Jurkat, Clone E6-1 (cell line): ENCODE measurements at regions not wholly inside any gene's neighbourhood (a gene's known extent, or its start where the extent isn't known, plus 50 kb on each side); places are given as distances from the start of the nearest gene placed in this dataset.

Source experiments
- DNase-seq: peaks from one replicate; pipeline ENCODE4 v3.0.0-alpha.2; 2011; ENCODE audit warnings: low read depth, low spot score
- H3K4me3 ChIP-seq: 2 replicates; pipeline ENCODE4 v1.5.1; 2011; ENCODE audit warnings: mild to moderate bottlenecking, low read length, control low read depth, moderate library complexity

DNA sequence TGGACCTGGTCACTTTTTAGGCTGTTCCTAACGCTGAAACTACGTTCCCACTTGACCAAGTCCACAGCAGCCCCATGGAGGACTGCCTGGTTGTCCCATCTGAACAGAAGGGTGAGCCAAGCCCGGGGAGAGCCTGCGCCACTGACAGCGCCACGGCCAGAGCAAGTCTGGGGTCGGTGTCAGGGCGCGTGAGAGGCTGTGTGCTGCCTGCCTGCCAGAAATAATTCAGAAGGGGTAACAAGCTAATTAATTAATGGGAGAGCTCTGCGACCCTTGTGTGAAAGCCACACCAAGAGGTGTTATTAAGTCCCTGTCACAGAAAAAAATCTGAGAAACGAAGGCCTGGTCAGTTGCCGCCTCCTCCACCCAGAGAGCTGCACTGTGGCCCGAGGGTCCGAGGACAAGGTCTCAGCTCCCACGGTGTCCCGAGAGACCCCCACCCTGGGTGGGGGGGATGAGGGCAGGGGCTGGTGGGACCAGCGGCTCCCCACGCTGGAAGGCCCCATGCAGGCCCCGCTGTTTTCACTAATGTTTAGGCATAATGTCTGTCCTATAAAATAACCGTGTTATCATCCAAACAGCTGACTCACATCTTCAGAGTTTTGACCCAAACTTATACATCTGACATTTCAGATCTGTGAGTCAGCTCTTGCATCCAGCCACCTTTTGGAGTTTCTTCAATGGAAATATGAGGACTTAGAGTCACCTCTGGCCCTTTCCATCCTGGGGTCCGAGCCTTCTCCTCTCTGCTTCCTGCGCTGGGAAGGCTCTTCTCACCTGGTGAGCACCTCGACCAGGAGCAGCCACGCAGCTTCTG, 58.5 kb downstream of the DLL1 start:
- no peak for DNase-seq

GRCh38 chr6:170231293-170232185, 59.3 kb downstream of the DLL1 start:
- no peak overlapping the region for H3K4me3 ChIP-seq
- DNase-seq: no peak

More for the DNA sequence above, 58.5 kb downstream of the DLL1 start:
- no peak overlapping the region for H3K4me3 ChIP-seq

DNA sequence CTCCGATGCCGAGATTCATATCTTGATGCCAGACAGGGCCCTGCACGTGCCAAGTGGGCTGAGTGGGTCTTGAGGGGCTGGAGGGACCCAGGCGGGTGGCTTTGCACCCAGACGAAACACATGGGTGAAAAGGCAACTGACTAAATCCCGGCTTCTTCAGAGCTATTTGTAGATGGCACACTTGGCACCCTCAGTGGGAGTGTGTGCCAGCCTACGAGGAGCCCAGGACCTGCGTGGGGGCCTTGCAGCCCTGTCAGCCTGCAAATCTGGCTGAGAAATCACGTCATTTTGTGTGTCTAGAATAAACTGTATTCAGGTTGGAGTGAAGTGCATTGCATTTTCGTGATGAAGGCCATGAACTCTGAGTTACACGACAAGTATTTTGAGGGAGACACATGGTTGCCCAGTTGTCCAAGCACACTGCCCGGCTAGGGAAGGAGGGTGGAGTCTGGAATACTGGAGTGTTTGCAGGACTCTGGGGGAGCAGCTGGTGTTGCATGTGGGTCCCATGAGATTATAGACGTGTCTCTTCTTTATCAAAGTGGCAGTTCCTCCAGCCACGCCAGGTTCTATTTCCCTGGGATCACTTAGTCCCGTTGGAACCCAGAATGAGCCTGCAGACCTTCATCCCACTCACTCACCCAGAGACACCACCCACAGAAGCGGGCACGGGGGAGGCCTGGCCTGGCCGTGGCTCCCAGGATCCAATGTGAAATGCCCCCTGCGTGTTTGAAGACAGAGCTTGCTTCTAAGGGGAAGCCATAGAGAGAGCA, 60.2 kb downstream of the DLL1 start:
- no peak overlapping the region for H3K4me3 ChIP-seq
- no peak for DNase-seq

GRCh38 chr6:170229851-170230519, 60.9 kb downstream of the DLL1 start:
- no peak for DNase-seq
- H3K4me3 ChIP-seq: no peak overlapping the region

- no peak overlapping the region for H3K4me3 ChIP-seq
Measured at GRCh38 chr6:170229396-170229795, 61.5 kb downstream of the DLL1 start.

GRCh38 chr6:170228946-170229310, 62.0 kb downstream of the DLL1 start:
- no peak for DNase-seq
- H3K4me3 ChIP-seq: no peak overlapping the region

More at GRCh38 chr6:170229396-170229795, 61.5 kb downstream of the DLL1 start:
- no peak for DNase-seq

- no peak for DNase-seq
- H3K4me3 ChIP-seq: no peak overlapping the region
Measured at GRCh38 chr6:170227996-170228945, 62.6 kb downstream of the DLL1 start.

DNA sequence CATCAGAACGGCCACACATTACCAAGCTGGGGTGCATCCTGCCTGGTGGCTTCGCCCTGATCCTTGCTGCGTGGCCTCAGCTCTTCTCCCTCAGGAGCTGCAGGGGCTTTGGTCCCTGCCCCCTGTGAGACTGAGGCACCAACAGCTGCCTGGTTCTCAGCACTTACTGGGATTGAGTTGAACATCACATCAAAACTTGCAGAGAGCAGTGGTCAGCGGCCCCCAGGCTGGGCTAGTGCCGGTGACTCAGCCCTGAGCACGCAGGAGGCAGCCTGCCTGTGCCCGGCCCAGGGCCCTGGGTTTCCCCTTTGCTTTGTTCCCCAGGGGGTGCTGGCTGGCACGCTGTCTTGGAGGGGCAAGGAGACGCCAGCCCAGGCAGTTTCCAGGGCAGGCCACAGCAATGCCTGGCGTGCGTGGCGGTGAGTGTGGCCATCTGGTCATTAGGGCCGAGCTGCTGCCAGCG, 63.3 kb downstream of the DLL1 start:
- DNase-seq: no peak
- no peak overlapping the region for H3K4me3 ChIP-seq

GRCh38 chr6:170226647-170227046, 64.2 kb downstream of the DLL1 start:
- no peak for DNase-seq
- H3K4me3 ChIP-seq: no peak overlapping the region

GRCh38 chr6:170225852-170226417, 64.9 kb downstream of the DLL1 start:
- H3K4me3 ChIP-seq: no peak overlapping the region
- DNase-seq: no peak

- no peak for DNase-seq
- H3K4me3 ChIP-seq: no peak overlapping the region
Measured at GRCh38 chr6:170224694-170225660, 65.9 kb downstream of the DLL1 start.

DNA sequence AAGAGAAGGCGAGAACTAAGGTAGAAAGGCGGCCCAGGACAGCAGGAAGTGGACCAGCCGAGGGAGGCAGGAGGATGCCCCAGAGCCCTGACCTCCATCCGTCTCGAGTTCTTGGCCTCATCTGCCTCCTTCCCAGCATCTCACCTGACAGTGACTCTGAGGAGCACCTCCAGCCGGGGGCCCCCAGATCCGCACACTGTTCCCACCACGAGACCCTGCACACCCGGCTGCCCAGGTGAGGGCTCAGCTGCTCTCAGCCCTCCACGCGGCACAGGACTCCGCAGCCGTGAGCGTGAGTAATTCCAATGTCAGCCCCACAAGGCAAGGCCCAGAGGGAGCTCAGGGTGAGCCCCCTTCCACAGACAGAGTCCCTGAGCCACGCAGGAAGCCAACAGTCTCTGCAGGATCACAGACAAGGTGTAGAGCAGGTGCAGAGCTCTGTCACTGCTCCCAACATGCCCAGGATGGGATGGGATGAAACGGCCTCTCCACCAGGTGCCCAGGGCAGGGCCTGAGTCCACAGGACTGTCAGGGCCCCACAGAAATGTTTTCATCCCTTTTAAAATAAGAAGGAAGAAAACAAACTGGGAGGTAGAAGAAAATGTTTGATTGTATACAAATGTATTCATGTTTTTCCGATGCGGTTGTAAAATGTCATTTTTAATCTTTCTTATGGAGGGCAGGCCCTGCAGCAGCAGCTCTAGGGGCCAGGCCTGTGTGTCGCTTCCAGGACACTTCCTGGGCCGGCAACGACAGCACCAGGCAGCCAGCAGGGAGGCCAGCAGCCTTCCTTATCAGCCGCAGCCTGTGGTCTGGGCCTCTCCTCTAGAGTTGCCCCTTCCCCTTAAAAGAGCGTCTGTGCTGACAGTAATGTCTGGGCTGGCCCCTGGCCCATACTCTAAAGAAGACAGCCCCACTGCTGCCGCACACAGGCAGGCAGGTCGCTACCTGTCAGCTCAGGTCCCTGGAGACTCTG, 66.9 kb downstream of the DLL1 start:
- no peak for DNase-seq
- no peak overlapping the region for H3K4me3 ChIP-seq

DNA sequence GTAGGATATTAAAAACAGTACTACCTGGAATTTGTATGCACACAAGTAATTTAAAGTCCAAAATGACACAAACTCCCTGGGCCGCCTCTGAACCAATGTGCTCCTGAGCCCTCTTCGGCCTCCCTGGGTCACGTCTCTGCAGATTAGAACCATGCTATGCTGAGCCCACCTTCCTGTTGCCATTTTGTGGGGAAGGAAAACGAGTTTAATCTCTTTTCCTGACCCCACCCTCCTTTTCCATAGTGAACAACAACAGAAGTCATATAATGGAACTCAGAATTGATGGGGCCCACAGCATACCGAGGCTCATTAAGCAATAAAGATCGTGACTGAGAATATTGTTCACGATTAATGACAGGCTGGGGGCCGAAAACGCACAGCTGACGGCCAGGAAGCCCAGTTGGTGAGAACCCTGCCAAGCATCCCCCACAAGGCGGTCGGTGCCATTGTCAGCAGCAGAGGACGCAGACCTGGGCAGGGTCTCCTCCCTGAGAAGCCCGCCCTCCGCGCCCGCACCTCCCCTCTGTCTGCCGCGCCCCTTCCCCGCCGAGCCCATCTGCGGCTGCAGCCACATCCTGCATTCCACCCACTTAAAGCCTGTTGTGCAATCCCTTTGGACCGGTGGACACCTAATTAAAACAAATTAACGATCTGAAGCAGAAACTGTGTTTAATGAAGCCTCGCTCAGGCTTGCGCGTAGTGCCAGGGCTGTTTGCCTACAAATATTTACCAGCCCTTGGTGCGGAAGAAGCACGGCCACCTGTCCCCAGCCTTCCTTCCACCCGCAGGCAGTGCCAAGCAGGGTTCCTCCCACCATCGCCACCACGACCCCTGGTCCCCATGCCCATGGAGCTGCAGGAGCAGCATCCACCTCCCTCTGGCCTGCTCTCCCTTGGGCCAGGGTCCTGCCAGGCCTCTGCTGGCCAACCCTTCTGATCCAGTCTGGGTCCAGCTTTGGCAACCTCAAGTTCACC, 68.1 kb downstream of the DLL1 start:
- DNase-seq: no peak
- H3K4me3 ChIP-seq: no peak overlapping the region

- no peak for DNase-seq
- H3K4me3 ChIP-seq: no peak overlapping the region
Measured at GRCh38 chr6:170221753-170222400, 69.0 kb downstream of the DLL1 start.
